A673 (cell line): ENCODE measurements at regions not wholly inside any gene's neighbourhood (a gene's known extent, or its start where the extent isn't known, plus 50 kb on each side); places are given as distances from the start of the nearest gene placed in this dataset.

Experiments used
- BruUV-seq: library from RNA; stranded (reverse); fragments of 400-500 nt; replicated peaks from 2 replicates; lab custom pipeline; 2021; lab: Mats Ljungman, UMichigan
- CTCF ChIA-PET: fragments of 300-600 bp; sonication (Branson Sonifier 250); formaldehyde crosslinking; loops from one replicate; lab custom pipeline; 2022; ENCODE audit warnings: antibody characterized with exemption; lab: Charles Lee
- POLR2A ChIA-PET: fragments of 300-600 bp; sonication (Branson Sonifier 250); formaldehyde crosslinking; loops from one replicate; lab custom pipeline; 2022; ENCODE audit warnings: antibody characterized with exemption; ENCODE audit not compliant: low non-redundant PET; lab: Charles Lee
- DNase-seq: peaks from one replicate; pipeline ENCODE4 v3.0.0-alpha.2; 2015; ENCODE audit warnings: low spot score
- H3K27ac ChIP-seq: fragments of 200-600 bp; sonication (generic); 2 replicates; pipeline ENCODE4 v1.5.1; 2016; ENCODE audit warnings: mixed run types, low read depth, mild to moderate bottlenecking, mixed read lengths, antibody characterized with exemption, low read length; ENCODE audit not compliant: poor library complexity, severe bottlenecking
- H3K27me3 ChIP-seq: fragments of 200-600 bp; sonication (generic); replicated peaks from 2 replicates; pipeline ENCODE4 v1.6.1; 2017; ENCODE audit warnings: mixed run types, low read depth, mild to moderate bottlenecking, mixed read lengths, antibody characterized with exemption, low read length; ENCODE audit not compliant: insufficient read depth, poor library complexity
- H3K36me3 ChIP-seq: fragments of 200-600 bp; sonication (generic); 2 replicates; pipeline ENCODE4 v1.6.1; 2016; ENCODE audit warnings: mixed run types, mild to moderate bottlenecking, mixed read lengths, antibody characterized with exemption, low read length; ENCODE audit not compliant: insufficient read depth, poor library complexity, severe bottlenecking
- H3K4me1 ChIP-seq: fragments of 200-600 bp; sonication (generic); 2 replicates; pipeline ENCODE4 v1.6.1; 2017; ENCODE audit warnings: mixed run types, mild to moderate bottlenecking, mixed read lengths, antibody characterized with exemption, low read length; ENCODE audit not compliant: insufficient read depth, poor library complexity, severe bottlenecking
- H3K4me3 ChIP-seq: fragments of 200-600 bp; sonication (generic); 2 replicates; pipeline ENCODE4 v1.5.1; 2016; ENCODE audit warnings: low read depth, mixed run types, mild to moderate bottlenecking, mixed read lengths, low read length; ENCODE audit not compliant: poor library complexity, severe bottlenecking
- H3K9me3 ChIP-seq: fragments of 200-600 bp; sonication (generic); 2 replicates; pipeline ENCODE4 v1.6.1; 2016; ENCODE audit warnings: mixed run types, low read depth, mild to moderate bottlenecking, mixed read lengths, antibody characterized with exemption, low read length; ENCODE audit not compliant: poor library complexity, severe bottlenecking
- EZH2 ChIP-seq: fragments of 200-600 bp; sonication (generic); IDR thresholded peaks from 2 replicates; pipeline ENCODE4 v1.6.1; 2017; ENCODE audit warnings: borderline replicate concordance, low read depth, mild to moderate bottlenecking, mixed read lengths, antibody characterized with exemption, low read length; ENCODE audit not compliant: poor library complexity, severe bottlenecking
- intact Hi-C: fragments of 100-400 bp; cut with micrococcal nuclease; formaldehyde crosslinking; loops from one replicate; pipeline ENCODE4 v1.10.0; 2022; ENCODE audit not compliant: unreplicated experiment
- TF ChIP-seq, protein P1 (sequence below): fragments of 300-800, 200-600 bp; sonication (generic); conservative IDR thresholded peaks from 2 replicates; pipeline ENCODE4 v1.5.1; 2017; ENCODE audit warnings: low read depth, mild to moderate bottlenecking, antibody characterized with exemption, low read length, moderate library complexity, mixed read lengths

DNA sequence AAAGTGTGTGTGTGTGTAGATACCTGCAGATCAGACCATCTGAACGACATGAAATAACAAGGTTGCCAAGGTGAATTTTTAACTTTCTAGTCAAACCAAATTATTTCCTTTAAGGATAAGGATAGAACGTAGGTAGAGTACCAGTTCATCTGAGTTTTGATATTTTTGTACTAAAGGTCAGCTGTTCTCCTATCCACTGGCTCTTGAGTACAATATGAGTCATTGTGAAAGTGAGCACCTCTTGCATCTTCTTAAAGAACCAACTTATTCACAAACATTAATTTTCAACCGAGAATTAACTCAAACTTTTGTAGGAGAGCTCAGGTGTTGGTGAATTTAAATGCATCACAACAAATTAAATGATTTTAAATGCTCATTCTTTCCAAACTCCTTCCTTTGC is 71.5 kb downstream of the IFI44 start:
- Histone ChIP-seq H3K9me3 (no peaks in the 10 kb centered on the region), H3K36me3 (no peaks in the 10 kb centered on the region), H3K4me3 (no peak overlapping the region), H3K27me3 (no peaks in the 10 kb centered on the region), H3K27ac (no peak overlapping the region), H3K4me1 (no peaks in the 10 kb centered on the region)
- no peak for TF ChIP-seq EZH2
- TF ChIP-seq, protein P1, sequence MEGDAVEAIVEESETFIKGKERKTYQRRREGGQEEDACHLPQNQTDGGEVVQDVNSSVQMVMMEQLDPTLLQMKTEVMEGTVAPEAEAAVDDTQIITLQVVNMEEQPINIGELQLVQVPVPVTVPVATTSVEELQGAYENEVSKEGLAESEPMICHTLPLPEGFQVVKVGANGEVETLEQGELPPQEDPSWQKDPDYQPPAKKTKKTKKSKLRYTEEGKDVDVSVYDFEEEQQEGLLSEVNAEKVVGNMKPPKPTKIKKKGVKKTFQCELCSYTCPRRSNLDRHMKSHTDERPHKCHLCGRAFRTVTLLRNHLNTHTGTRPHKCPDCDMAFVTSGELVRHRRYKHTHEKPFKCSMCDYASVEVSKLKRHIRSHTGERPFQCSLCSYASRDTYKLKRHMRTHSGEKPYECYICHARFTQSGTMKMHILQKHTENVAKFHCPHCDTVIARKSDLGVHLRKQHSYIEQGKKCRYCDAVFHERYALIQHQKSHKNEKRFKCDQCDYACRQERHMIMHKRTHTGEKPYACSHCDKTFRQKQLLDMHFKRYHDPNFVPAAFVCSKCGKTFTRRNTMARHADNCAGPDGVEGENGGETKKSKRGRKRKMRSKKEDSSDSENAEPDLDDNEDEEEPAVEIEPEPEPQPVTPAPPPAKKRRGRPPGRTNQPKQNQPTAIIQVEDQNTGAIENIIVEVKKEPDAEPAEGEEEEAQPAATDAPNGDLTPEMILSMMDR, result no peak
- no peak for DNase-seq
- CTCF ChIA-PET, result no interaction called here
- no TSS peak for BruUV-seq
- POLR2A ChIA-PET, result no interaction called here
- intact Hi-C loops, result no loop called here

DNA sequence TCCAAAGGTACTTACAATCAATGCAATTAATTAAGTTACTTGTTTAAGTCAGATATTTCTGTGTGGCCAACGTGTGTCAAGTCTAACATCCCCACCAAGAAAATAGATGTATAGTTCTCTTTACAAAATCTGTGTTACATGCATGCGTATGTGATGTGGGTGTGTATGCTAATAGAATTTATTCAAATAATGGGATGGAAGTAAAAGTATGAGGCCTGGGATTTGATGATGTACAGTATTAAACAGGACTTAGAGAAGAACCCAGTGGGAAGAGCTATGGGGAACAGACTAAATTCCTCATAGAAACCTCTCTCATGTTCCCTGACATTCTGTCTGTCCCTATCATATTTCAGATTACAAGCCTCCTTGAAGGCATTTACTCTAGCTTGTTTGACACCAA is 72.5 kb downstream of the IFI44 start:
- Histone ChIP-seq H3K4me1 (no peaks in the 10 kb centered on the region), H3K36me3 (no peaks in the 10 kb centered on the region), H3K4me3 (no peak overlapping the region), H3K27ac (no peak overlapping the region), H3K9me3 (no peaks in the 10 kb centered on the region), H3K27me3 (no peaks in the 10 kb centered on the region)
- ChIA-PET CTCF (no interaction called here), POLR2A (no interaction called here)
- BruUV-seq, result no TSS peak
- no peak for DNase-seq
- no peak for TF ChIP-seq EZH2
- TF ChIP-seq, protein P1, result no peak
- intact Hi-C loops, result no loop called here

DNA sequence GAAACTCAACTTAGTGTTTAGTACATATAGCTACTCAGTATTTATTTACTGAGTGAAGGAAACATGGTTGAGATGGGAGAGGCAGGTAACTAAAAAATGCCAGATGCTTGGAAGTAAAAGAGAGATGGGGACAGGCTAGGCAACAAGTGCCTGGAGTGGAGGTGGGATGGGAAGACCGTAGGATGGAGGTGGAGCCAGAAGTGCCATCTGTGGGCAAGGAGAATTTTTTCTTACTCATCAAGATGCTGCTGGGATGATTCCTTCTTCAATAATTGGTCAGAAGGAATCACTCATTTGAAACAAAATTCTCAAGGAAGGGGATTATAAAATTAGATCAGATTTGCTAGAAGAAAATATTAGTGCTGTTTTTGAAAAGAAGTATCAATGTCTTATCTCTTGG is 72.9 kb downstream of the IFI44 start:
- Histone ChIP-seq H3K36me3 (no peaks in the 10 kb centered on the region), H3K4me3 (no peak overlapping the region), H3K9me3 (no peaks in the 10 kb centered on the region), H3K27me3 (no peaks in the 10 kb centered on the region), H3K4me1 (no peaks in the 10 kb centered on the region), H3K27ac (no peak overlapping the region)
- POLR2A ChIA-PET, result no interaction called here
- intact Hi-C loops, result no loop called here
- CTCF ChIA-PET, result no interaction called here
- TF ChIP-seq EZH2, result no peak
- TF ChIP-seq, protein P1, result no peak
- DNase-seq, result no peak
- BruUV-seq, result no TSS peak
